ENCODE measurements at regions not wholly inside any gene's neighbourhood (a gene's known extent, or its start where the extent isn't known, plus 50 kb on each side); places are given as distances from the start of the nearest gene placed in this dataset.

- TF ChIP-seq, protein P1, sequence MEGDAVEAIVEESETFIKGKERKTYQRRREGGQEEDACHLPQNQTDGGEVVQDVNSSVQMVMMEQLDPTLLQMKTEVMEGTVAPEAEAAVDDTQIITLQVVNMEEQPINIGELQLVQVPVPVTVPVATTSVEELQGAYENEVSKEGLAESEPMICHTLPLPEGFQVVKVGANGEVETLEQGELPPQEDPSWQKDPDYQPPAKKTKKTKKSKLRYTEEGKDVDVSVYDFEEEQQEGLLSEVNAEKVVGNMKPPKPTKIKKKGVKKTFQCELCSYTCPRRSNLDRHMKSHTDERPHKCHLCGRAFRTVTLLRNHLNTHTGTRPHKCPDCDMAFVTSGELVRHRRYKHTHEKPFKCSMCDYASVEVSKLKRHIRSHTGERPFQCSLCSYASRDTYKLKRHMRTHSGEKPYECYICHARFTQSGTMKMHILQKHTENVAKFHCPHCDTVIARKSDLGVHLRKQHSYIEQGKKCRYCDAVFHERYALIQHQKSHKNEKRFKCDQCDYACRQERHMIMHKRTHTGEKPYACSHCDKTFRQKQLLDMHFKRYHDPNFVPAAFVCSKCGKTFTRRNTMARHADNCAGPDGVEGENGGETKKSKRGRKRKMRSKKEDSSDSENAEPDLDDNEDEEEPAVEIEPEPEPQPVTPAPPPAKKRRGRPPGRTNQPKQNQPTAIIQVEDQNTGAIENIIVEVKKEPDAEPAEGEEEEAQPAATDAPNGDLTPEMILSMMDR (IDR thresholded peaks at IDR 0.05) = no peak
- Histone ChIP-seq H3K27ac (peak overlapping the region; percentile 32 to 48 (median 38)), H3K36me3 (no peaks in the 10 kb centered on the region), H3K4me1 (peaks cover 0 to 5% (median 0%) of the 10 kb centered on the region in 3 donors), H3K27me3 (no peaks in the 10 kb centered on the region), H3K4me3 (no peak overlapping the region), H3K9me3 (no peaks in the 10 kb centered on the region)
- ATAC-seq = peak; percentile 81 to 90 (median 85)
- peak; percentile 60 to 91 (median 86) for DNase-seq
- 7 to 30% methylated on average over 17 of the region's 17 CpGs for WGBS, 2 donors
- intact Hi-C loops (cut with DNase I) = loop anchor here in 1 of 3 donors (10.0 kb wide), 1 partner anchor 79 kb away; no protein-coding TSS in a partner anchor
- FAIRE-seq = no peak
Measured at GRCh38 chrX:39813631-39814277, 284.0 kb downstream of the BCOR start.

DNA sequence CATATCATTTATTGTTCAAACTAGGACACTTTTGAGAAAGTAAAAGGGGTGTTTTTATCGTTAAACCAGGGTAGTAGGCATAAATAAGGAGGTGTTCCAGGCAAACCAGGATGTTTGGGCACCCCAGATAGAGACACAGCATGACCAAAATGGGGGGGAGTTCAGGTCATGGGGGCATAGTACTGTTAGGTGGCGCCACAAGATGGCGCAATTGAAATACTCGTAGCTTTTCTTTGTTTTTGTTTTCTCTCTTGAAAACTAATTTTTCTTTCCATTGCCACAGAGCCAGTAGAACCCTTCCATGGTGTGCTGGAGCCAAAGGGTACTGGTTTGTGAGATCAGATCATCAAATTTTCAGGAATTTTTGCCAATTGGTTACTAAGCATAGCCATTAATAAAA lies 283.4 kb downstream of the BCOR start:
- TF ChIP-seq, protein P1 (IDR thresholded peaks at IDR 0.05) = peak in 1 of 4 donors; percentile 8
- Histone ChIP-seq H3K36me3 (no peaks in the 10 kb centered on the region), H3K4me1 (peaks cover 0 to 5% (median 0%) of the 10 kb centered on the region in 3 donors), H3K4me3 (no peak overlapping the region), H3K27ac (peak overlapping the region; percentile 32 to 48 (median 38)), H3K27me3 (peaks cover 0 to 4% (median 0%) of the 10 kb centered on the region in 4 donors), H3K9me3 (no peaks in the 10 kb centered on the region)
- intact Hi-C loops (cut with DNase I) = loop anchor here in 1 of 3 donors (10.0 kb wide), 1 partner anchor 80 kb away; no protein-coding TSS in a partner anchor
- WGBS, 2 donors = 24 to 32% methylated on average over 4 of the region's 4 CpGs
- ATAC-seq (peak in 3 of 4 donors; percentile 4 to 45 (median 39)), FAIRE-seq (peak; percentile 92), DNase-seq (no peak)

- ATAC-seq (no peak), FAIRE-seq (no peak), DNase-seq (no peak)
- H3K36me3 ChIP-seq = no peaks in the 10 kb centered on the region
- intact Hi-C loops (cut with DNase I) = loop anchor here in 1 of 3 donors (10.0 kb wide), 1 partner anchor 81 kb away; no protein-coding TSS in a partner anchor
- no peak overlapping the region for H3K4me3 ChIP-seq
- peaks cover 0 to 5% (median 0%) of the 10 kb centered on the region in 3 donors for H3K4me1 ChIP-seq
- H3K27me3 ChIP-seq = peaks cover 0 to 9% (median 1%) of the 10 kb centered on the region in 4 donors
- 74 to 96% methylated on average over 1 of the region's 1 CpG for WGBS, 2 donors
- H3K9me3 ChIP-seq = no peaks in the 10 kb centered on the region
- no peak overlapping the region for H3K27ac ChIP-seq
- TF ChIP-seq, protein P1 (IDR thresholded peaks at IDR 0.05) = no peak
Measured at GRCh38 chrX:39815631-39816030, 282.1 kb downstream of the BCOR start.

GRCh38 chrX:39816871-39817731 lies 280.7 kb downstream of the BCOR start:
- FAIRE-seq (no peak), ATAC-seq (no peak), DNase-seq (no peak)
- peaks cover 0 to 5% (median 0%) of the 10 kb centered on the region in 3 donors for H3K4me1 ChIP-seq
- intact Hi-C loops (cut with DNase I) = loop anchor here in 1 of 3 donors (10.0 kb wide), 1 partner anchor 82 kb away; no protein-coding TSS in a partner anchor
- no peak overlapping the region for H3K4me3 ChIP-seq
- no peaks in the 10 kb centered on the region for H3K9me3 ChIP-seq
- 33 to 48% methylated on average over 16 of the region's 16 CpGs for WGBS, 2 donors
- H3K36me3 ChIP-seq = no peaks in the 10 kb centered on the region
- H3K27ac ChIP-seq = no peak overlapping the region
- peaks cover 0 to 9% (median 2%) of the 10 kb centered on the region in 4 donors for H3K27me3 ChIP-seq
- TF ChIP-seq, protein P1 (IDR thresholded peaks at IDR 0.05) = no peak
